Upper lobe of right lung (tissue), 1 donor: ENCODE measurements at regions not wholly inside any gene's neighbourhood (a gene's known extent, or its start where the extent isn't known, plus 50 kb on each side); places are given as distances from the start of the nearest gene placed in this dataset.

Experiments used
- ATAC-seq: fragments of 200-7000 bp; cut with Tn5 transposase; one replicate; pipeline ENCODE4 v1.9.1; 2020; ENCODE audit warnings: mild to moderate bottlenecking, moderate library complexity
- DNase-seq: peaks from one replicate; pipeline ENCODE4 v3.0.0-alpha.2; 2020
- H3K27ac ChIP-seq: fragments of 200-600 bp; one replicate; pipeline ENCODE4 v1.8.0; 2022
- H3K27me3 ChIP-seq: fragments of 200-600 bp; one replicate; pipeline ENCODE4 v1.8.0; 2022; ENCODE audit warnings: mild to moderate bottlenecking
- H3K36me3 ChIP-seq: fragments of 200-600 bp; one replicate; pipeline ENCODE4 v1.8.0; 2022
- H3K4me1 ChIP-seq: fragments of 200-600 bp; one replicate; pipeline ENCODE4 v1.8.0; 2022
- H3K4me3 ChIP-seq: fragments of 200-600 bp; one replicate; pipeline ENCODE4 v1.8.0; 2022; ENCODE audit warnings: mild to moderate bottlenecking
- H3K9me3 ChIP-seq: fragments of 200-600 bp; one replicate; pipeline ENCODE4 v1.8.0; 2022
- CTCF ChIP-seq: fragments of 200-600 bp; IDR thresholded peaks from one replicate; pipeline ENCODE4 v1.8.0; 2022; ENCODE audit warnings: antibody characterized with exemption
- intact Hi-C: fragments of 100-400 bp; cut with DNase I; formaldehyde crosslinking; loops from one replicate; pipeline ENCODE4 v1.11.0; 2022
- donor health status: DM: no; HTN: yes; CAD: no; lungs with severe emphysema.

- Histone ChIP-seq H3K36me3 (no peaks in the 10 kb centered on the region), H3K27me3 (peaks cover 5% of the 10 kb centered on the region), H3K27ac (peak overlapping the region; percentile 14), H3K9me3 (no peaks in the 10 kb centered on the region), H3K4me1 (peaks cover 7% of the 10 kb centered on the region), H3K4me3 (no peak overlapping the region)
- ATAC-seq (no peak), DNase-seq (no peak)
- intact Hi-C loops: no loop called here
- no peak for TF ChIP-seq CTCF
Measured at GRCh38 chr9:95756986-95757385, 118.5 kb upstream of the ERCC6L2 start.

- Histone ChIP-seq H3K27ac (no peak overlapping the region), H3K27me3 (peaks cover 5% of the 10 kb centered on the region), H3K9me3 (no peaks in the 10 kb centered on the region), H3K36me3 (no peaks in the 10 kb centered on the region), H3K4me3 (no peak overlapping the region), H3K4me1 (peaks cover 7% of the 10 kb centered on the region)
- DNase-seq (no peak), ATAC-seq (no peak)
- no peak for TF ChIP-seq CTCF
- intact Hi-C loops: no loop called here
Measured at GRCh38 chr9:95756101-95756500, 119.4 kb upstream of the ERCC6L2 start.

- Histone ChIP-seq H3K27me3 (peaks cover 5% of the 10 kb centered on the region), H3K4me3 (no peak overlapping the region), H3K27ac (no peak overlapping the region), H3K9me3 (no peaks in the 10 kb centered on the region), H3K4me1 (peaks cover 7% of the 10 kb centered on the region), H3K36me3 (no peaks in the 10 kb centered on the region)
- TF ChIP-seq CTCF: no peak
- no peak for DNase-seq
- intact Hi-C loops: no loop called here
- ATAC-seq: no peak
Measured at GRCh38 chr9:95755421-95755730, 120.1 kb upstream of the ERCC6L2 start.

GRCh38 chr9:95754533-95755420 lies 120.7 kb upstream of the ERCC6L2 start:
- intact Hi-C loops: no loop called here
- Histone ChIP-seq H3K27ac (no peak overlapping the region), H3K36me3 (no peaks in the 10 kb centered on the region), H3K27me3 (peaks cover 5% of the 10 kb centered on the region), H3K4me1 (peaks cover 7% of the 10 kb centered on the region), H3K4me3 (no peak overlapping the region), H3K9me3 (no peaks in the 10 kb centered on the region)
- ATAC-seq: no peak
- TF ChIP-seq CTCF: no peak
- DNase-seq: no peak

- no peaks in the 10 kb centered on the region for H3K9me3 ChIP-seq
- DNase-seq (no peak), ATAC-seq (peak; percentile 57)
- no peak for TF ChIP-seq CTCF
- H3K36me3 ChIP-seq: no peaks in the 10 kb centered on the region
- H3K4me3 ChIP-seq: no peak overlapping the region
- peaks cover 5% of the 10 kb centered on the region for H3K27me3 ChIP-seq
- peak overlapping the region; percentile 27 for H3K27ac ChIP-seq
- intact Hi-C loops: no loop called here
- peaks cover 7% of the 10 kb centered on the region for H3K4me1 ChIP-seq
Measured at GRCh38 chr9:95753762-95754465, 121.6 kb upstream of the ERCC6L2 start.
